HG03108 (cell line): ENCODE measurements at regions not wholly inside any gene's neighbourhood (a gene's known extent, or its start where the extent isn't known, plus 50 kb on each side); places are given as distances from the start of the nearest gene placed in this dataset.

Experiments used
- ATAC-seq: cut with Tn5 transposase; IDR thresholded peaks from one replicate; pipeline ENCODE4 v1.9.1; 2021; ENCODE audit warnings: moderate library complexity; ENCODE audit not compliant: unreplicated experiment

GRCh38 chr13:95352486-95352885, 51.2 kb upstream of the ABCC4 start:
- no peak for ATAC-seq

DNA sequence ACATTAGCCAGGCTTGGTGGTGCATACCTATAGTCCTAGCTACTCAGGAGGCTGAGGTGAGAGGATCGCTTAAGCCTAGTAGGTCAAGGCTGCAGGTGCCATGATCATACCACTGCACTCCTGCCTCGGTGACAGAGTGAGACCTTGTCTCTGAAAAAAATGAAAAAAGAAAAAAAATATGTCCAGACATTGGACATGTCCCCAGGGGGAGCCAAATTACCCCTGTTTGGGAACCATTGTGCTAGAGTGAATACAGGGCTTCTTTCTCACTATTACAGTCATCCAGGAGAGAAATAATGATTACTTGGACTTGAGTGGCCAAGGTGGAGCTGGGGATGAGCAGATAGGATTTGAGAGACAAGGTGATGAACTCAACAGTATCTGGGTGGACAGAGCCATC, 52.9 kb upstream of the ABCC4 start:
- ATAC-seq: no peak

GRCh38 chr13:95354680-95355487, 53.6 kb upstream of the ABCC4 start:
- no peak for ATAC-seq

GRCh38 chr13:95355494-95355893, 54.2 kb upstream of the ABCC4 start:
- ATAC-seq: no peak

GRCh38 chr13:95356916-95357315, 55.7 kb upstream of the ABCC4 start:
- no peak for ATAC-seq

GRCh38 chr13:95357875-95358274, 56.6 kb upstream of the ABCC4 start:
- no peak for ATAC-seq

DNA sequence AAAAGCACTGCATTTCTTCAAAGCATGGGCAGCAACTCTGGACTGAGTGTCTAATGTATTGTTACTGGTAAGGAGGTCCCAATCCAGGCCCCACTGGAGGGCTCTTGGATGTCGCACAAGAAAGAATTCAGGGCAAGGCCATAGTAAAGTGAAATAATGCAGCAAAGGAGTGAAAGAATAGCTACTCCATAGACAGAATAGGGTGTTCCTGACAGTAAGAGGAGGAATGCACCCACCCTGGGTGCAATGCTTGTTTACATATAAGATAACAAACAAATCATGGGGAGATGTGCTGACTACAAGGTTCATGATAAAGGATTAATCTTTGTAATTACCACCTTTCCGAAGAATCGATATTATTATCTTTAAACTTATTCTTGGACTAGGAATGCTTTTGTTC, 58.8 kb upstream of the ABCC4 start:
- no peak for ATAC-seq

DNA sequence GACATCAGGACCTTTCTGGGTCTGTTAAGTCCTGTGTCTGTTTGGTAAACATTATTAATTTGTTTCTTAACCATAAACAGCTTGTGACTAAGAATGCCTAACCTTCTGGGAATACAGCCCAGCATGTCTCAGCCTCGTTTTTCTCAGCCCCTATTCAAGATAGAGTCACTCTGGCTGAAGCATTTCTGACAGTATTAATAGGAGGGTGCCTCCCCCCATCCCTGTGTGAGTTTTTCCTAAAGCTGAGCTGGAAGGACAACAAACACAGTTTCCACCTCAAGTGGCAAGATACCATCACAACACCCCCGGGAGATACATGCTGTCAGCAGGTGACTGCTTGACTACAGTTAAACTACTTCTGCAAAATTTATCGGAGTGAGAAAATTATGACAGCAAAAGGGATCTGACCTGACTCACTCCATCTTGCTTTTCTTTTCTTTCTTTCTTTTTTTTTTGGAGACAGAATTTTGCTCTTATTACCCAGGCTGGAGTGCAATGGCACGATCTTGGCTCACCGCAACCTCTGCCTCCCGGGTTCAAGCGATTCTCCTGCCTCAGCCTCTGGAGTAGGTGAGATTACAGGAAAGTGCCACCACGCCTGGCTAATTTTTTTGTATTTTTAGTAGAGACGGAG, 59.3 kb upstream of the ABCC4 start:
- no peak for ATAC-seq

GRCh38 chr13:95361686-95362085, 60.4 kb upstream of the ABCC4 start:
- ATAC-seq: no peak

DNA sequence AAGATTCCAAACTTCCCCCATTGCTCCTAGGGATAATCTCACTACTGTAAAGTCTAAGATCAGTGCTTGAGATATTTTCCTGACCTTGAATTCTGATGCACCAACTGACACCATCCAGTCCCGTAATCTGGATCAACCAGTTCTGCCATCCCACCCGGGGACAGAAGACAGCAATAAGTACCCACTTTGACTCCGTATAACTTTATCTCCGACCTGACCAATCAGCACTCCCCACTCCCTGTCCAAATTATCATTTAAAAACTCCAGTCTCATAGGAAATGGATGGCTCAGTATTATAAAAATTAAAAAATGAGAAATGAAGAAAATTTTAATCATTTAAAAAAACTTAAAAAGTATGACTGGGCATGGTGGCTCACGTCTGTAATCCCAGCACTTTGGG, 61.4 kb upstream of the ABCC4 start:
- ATAC-seq: no peak

DNA sequence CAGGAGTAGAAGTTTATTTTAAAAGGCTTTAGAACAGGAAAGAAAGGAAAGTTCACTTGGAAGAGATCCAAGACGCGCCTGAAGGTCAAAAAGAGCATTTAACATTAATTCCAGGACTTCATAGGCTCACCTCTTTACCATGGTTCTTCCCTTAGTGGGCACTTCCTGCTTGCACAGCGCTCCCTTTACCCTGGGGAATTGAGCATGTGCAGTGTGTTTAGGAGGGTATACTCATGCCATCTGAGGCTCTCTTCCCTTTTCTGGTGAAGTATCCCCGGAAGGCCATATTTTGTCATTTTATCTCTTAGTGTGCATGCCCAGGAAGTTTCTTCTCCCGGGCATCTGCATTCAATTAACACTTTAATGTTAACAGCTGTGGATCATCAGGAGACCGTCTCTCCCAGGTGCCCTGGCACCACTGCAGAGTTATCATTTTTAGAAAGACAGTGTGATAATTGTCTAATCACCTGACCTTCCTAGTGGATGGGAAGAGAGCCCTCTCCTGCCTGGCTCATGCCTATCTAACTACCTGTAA, 66.1 kb upstream of the ABCC4 start:
- no peak for ATAC-seq

DNA sequence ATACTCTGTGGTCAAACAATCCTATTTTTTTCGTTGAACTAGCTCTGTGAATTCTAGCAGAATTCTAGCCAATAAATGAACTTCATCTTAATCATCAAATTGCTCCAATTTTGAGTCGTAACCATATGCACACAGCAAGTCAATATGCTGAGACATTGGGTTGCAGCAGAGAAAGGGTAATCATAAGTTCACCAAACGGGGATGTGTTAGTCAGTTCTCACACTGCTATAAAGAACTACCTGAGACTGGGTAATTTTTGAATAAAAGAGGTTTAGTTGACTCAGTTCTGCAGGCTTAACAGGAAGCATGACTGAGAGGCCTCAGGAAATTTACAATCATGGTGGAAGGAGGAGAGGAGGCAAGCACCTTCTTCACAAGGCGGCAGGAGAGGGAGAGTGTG, 67.7 kb upstream of the ABCC4 start:
- ATAC-seq: no peak

DNA sequence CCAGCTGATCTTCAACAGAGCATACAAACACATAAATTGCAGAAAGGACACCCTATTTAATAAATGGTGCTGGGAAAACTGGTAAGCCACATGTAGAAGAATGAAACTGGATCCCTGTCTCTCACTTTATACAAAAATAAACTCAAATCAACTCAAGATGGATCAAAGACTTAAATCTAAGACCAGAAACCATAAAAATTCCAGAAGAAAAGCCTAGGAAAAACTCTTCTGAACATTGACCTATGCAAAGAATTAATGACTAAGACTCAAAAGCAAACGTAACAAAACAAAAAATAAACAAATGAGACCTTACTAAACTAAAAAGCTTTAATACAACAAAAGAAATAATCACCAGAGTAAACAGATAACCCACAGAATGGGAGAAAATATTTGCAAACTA, 74.5 kb upstream of the ABCC4 start:
- ATAC-seq: no peak

GRCh38 chr13:95378603-95379002, 77.4 kb upstream of the ABCC4 start:
- ATAC-seq: no peak

GRCh38 chr13:95380468-95381211, 79.4 kb upstream of the ABCC4 start:
- peak; percentile 89 for ATAC-seq

- no peak for ATAC-seq
Observed at GRCh38 chr13:95381212-95381527, 79.9 kb upstream of the ABCC4 start.

DNA sequence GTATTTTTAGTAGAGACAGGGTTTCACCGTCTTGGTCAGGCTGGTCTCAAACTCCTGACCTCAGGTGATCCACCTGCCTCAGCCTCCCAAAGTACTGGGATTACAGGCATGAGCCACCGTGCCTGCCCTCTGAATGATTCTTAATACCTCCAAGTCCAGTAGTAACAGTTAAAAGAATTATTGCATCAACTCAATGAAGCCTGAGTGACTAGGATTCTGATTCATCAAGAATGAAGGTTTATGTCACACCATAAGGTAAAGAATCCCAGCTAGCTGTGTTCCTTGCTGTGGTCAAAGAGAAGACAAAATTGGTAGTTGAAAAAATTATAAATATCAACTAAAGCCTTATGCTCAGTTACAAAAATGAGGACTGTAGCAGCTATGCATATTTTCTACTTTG, 81.2 kb upstream of the ABCC4 start:
- no peak for ATAC-seq

GRCh38 chr13:95382916-95383315, 81.7 kb upstream of the ABCC4 start:
- ATAC-seq: no peak

DNA sequence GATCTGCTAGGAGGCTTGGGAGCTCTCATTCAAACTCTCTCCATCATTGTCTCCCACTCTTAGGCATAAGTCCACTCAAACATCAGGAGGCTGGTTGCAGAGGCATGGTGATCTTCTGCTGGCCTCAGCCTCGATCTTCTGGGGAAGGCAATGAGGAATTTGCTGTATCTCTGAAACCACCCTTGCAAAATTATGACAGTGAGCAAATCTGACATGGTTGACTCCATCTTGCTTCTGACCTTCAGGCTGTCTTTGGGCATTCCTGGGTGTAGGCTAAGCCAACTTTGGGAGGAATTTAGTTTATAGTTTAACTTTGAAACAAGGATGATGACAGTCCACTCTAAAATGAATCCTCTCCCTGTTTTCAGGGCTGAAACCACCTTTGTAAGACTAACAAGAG, 84.1 kb upstream of the ABCC4 start:
- no peak for ATAC-seq

DNA sequence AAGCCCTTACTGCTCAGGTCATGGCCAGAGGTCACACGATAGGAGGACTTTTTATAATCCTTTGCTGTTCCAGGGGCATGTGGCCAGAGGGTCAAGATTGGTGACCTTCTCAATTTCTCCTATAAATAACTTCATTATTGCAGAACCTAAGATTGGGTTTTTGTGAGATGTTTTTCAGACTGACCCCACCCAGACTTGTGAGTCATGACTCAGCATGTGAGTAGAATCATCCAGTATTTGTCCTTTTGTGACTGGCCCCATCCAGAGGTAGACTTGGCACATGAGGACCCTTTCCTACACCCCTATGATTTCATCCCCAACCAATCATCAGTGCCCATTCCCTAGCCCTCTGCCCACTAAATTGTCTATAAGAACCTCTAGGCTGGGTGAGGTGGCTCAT, 84.5 kb upstream of the ABCC4 start:
- no peak for ATAC-seq

DNA sequence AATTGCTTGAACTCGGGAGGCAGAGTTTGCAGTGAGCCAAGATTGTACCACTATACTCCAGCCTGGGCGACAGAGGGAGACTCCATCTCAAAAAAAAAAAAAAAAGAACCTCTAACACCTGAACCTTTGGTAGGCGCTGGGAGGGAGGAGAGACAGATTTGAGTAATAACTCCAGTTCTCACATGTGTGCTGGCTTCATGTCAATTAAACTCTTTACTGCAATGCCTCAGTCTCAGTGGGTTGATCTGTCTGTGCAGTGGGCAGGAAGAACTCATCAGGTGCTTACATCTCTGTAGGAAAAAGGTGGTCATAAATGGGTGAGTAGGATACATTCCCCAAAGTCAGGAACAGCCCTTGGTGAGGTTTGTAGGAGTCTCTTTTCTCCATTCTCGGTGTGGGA, 85.1 kb upstream of the ABCC4 start:
- no peak for ATAC-seq

GRCh38 chr13:95387733-95388207, 86.5 kb upstream of the ABCC4 start:
- no peak for ATAC-seq
